ENCODE measurements at regions not wholly inside any gene's neighbourhood (a gene's known extent, or its start where the extent isn't known, plus 50 kb on each side); places are given as distances from the start of the nearest gene placed in this dataset.

DNA sequence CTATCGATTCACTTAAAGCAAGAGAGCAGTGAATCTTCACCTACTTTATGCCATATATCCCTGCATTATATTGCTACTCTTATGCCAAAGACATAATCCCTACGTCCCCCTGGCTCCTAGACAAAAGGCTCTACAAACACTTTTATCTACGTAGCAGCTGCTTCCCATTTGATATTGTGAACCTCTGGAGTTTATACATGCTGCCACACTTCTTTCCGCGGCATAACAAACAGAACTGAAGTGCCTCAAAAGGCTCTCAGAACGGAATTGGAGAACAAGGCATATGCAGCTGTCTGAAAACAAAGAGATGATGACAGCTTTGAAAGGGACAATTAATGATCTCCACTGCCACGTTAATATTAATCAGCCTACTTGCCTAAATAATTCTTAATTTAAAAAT is 985.6 kb upstream of the LRRN3 start:
- TF ChIP-seq, protein P1, sequence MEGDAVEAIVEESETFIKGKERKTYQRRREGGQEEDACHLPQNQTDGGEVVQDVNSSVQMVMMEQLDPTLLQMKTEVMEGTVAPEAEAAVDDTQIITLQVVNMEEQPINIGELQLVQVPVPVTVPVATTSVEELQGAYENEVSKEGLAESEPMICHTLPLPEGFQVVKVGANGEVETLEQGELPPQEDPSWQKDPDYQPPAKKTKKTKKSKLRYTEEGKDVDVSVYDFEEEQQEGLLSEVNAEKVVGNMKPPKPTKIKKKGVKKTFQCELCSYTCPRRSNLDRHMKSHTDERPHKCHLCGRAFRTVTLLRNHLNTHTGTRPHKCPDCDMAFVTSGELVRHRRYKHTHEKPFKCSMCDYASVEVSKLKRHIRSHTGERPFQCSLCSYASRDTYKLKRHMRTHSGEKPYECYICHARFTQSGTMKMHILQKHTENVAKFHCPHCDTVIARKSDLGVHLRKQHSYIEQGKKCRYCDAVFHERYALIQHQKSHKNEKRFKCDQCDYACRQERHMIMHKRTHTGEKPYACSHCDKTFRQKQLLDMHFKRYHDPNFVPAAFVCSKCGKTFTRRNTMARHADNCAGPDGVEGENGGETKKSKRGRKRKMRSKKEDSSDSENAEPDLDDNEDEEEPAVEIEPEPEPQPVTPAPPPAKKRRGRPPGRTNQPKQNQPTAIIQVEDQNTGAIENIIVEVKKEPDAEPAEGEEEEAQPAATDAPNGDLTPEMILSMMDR (conservative IDR thresholded peaks at IDR 0.05; ENCODE audit: low read depth, low read length), result no peak
- TF ChIP-seq EZH2 (IDR thresholded peaks at IDR 0.05; ENCODE audit: low read length, unreplicated experiment) (no peak), EZH2phosphoT487 (IDR thresholded peaks at IDR 0.05; ENCODE audit: borderline replicate concordance, low read length) (no peak)

All from PC-3 (cell line).